Ishikawa (cell line): ENCODE measurements at regions not wholly inside any gene's neighbourhood (a gene's known extent, or its start where the extent isn't known, plus 50 kb on each side); places are given as distances from the start of the nearest gene placed in this dataset.

Source experiments
- CEBPB ChIP-seq: IDR thresholded peaks from 2 replicates; pipeline ENCODE4 v1.6.1; 2012
- CREB1 ChIP-seq: IDR thresholded peaks from 2 replicates; pipeline ENCODE4 v1.6.1; 2012; ENCODE audit warnings: low read depth
- EGR1 ChIP-seq: IDR thresholded peaks from 2 replicates; pipeline ENCODE4 v1.6.1; 2012
- EP300 ChIP-seq: IDR thresholded peaks from 2 replicates; pipeline ENCODE4 v1.6.1; 2012; ENCODE audit warnings: borderline replicate concordance
- FOXM1 ChIP-seq: IDR thresholded peaks from 2 replicates; pipeline ENCODE4 v1.6.1; 2012; ENCODE audit warnings: low read depth, borderline replicate concordance
- MAX ChIP-seq: IDR thresholded peaks from 2 replicates; pipeline ENCODE4 v1.6.1; 2012
- NFIC ChIP-seq: IDR thresholded peaks from 2 replicates; pipeline ENCODE4 v1.6.1; 2012
- RAD21 ChIP-seq: IDR thresholded peaks from 2 replicates; pipeline ENCODE4 v1.6.1; 2012; ENCODE audit warnings: low read depth
- REST ChIP-seq: IDR thresholded peaks from 2 replicates; pipeline ENCODE4 v1.6.1; 2012; ENCODE audit warnings: low read depth, mild to moderate bottlenecking
- TAF1 ChIP-seq: IDR thresholded peaks from 2 replicates; pipeline ENCODE4 v1.6.1; 2012; ENCODE audit warnings: low read depth, mild to moderate bottlenecking
- TCF12 ChIP-seq: IDR thresholded peaks from 2 replicates; pipeline ENCODE4 v1.6.1; 2012; ENCODE audit warnings: low read depth
- TEAD4 ChIP-seq: IDR thresholded peaks from 2 replicates; pipeline ENCODE4 v1.6.1; 2012
- USF1 ChIP-seq: IDR thresholded peaks from 2 replicates; pipeline ENCODE4 v1.6.1; 2012
- YY1 ChIP-seq: IDR thresholded peaks from 2 replicates; pipeline ENCODE4 v1.6.1; 2012; ENCODE audit warnings: low read depth
- ZBTB7A ChIP-seq: IDR thresholded peaks from 2 replicates; pipeline ENCODE4 v1.6.1; 2012; ENCODE audit warnings: low read depth

- no peak for TF ChIP-seq RAD21
- TF ChIP-seq FOXM1: no peak
- no peak for TF ChIP-seq TCF12
These were observed 63.3 kb upstream of the NANOS1 start for GRCh38 chr10:118966076-118966849.

DNA sequence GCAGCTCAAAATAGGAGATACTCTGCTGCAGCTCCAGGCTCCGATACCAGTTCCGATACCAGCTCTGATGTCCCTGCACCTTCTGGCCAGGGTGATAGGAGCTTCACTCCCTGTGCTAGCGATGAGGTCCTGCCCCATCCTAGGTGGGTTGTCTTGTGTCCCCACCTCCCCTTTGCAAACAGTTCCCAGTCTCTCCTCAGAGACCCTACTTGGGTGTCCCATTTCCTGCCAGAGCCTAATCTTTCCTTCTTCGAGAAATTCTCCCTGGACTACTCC is 62.7 kb upstream of the NANOS1 start:
- no peak for TF ChIP-seq CEBPB
- TF ChIP-seq USF1: no peak
- no peak for TF ChIP-seq CREB1
- no peak for TF ChIP-seq ZBTB7A
- TF ChIP-seq TCF12: no peak
- TF ChIP-seq EGR1: no peak
- no peak for TF ChIP-seq RAD21
- no peak for TF ChIP-seq MAX
- no peak for TF ChIP-seq REST
- no peak for TF ChIP-seq FOXM1

- TF ChIP-seq CREB1: no peak
- no peak for TF ChIP-seq EP300
- TF ChIP-seq USF1: no peak
- no peak for TF ChIP-seq MAX
- no peak for TF ChIP-seq FOXM1
- no peak for TF ChIP-seq NFIC
- TF ChIP-seq CEBPB: no peak
- TF ChIP-seq TEAD4: no peak
- TF ChIP-seq REST: no peak
- TF ChIP-seq YY1: no peak
- no peak for TF ChIP-seq TCF12
- no peak for TF ChIP-seq TAF1
- no peak for TF ChIP-seq ZBTB7A
- TF ChIP-seq RAD21: no peak
- no peak for TF ChIP-seq EGR1
These were observed 62.4 kb upstream of the NANOS1 start for GRCh38 chr10:118967160-118967559.

DNA sequence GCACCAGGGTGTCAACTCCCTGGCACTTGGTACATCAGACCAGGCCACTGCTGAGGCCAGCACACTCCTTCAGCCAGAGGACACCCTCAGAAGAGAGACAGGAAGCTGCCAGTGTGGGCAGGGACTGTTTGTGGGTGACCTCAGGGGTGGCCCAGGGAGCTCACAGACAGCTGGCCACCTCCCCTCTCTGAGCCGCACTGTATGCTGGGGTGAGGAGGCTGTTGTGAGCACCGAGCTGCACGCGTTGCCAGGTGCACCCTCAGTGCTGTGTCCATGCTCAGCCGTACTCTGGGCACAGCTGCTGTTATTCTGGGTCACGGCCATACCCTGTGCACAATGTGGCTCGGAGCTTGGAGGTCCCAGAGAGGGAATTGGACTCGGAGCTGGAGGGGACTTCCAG is 61.5 kb upstream of the NANOS1 start:
- no peak for TF ChIP-seq USF1
- TF ChIP-seq CEBPB: no peak
- no peak for TF ChIP-seq EP300
- no peak for TF ChIP-seq ZBTB7A
- TF ChIP-seq NFIC: no peak
- TF ChIP-seq MAX: no peak
- no peak for TF ChIP-seq REST
- TF ChIP-seq RAD21: no peak
- TF ChIP-seq TAF1: no peak
- TF ChIP-seq TCF12: no peak

- TF ChIP-seq REST: no peak
- no peak for TF ChIP-seq TCF12
- no peak for TF ChIP-seq YY1
- TF ChIP-seq EP300: no peak
- TF ChIP-seq CREB1: no peak
- no peak for TF ChIP-seq NFIC
- no peak for TF ChIP-seq EGR1
- no peak for TF ChIP-seq TEAD4
- TF ChIP-seq CEBPB: no peak
- no peak for TF ChIP-seq ZBTB7A
- TF ChIP-seq TAF1: no peak
- no peak for TF ChIP-seq FOXM1
- no peak for TF ChIP-seq RAD21
- no peak for TF ChIP-seq USF1
- TF ChIP-seq MAX: no peak
These were observed 61.0 kb upstream of the NANOS1 start for GRCh38 chr10:118968482-118968881.
